DOHH2 (cell line): ENCODE measurements at regions not wholly inside any gene's neighbourhood (a gene's known extent, or its start where the extent isn't known, plus 50 kb on each side); places are given as distances from the start of the nearest gene placed in this dataset.

Experiments
- CTCF ChIP-seq: fragments of 200-600 bp; sonication (generic); IDR thresholded peaks from one replicate; pipeline ENCODE4 v1.5.1; 2014; ENCODE audit warnings: antibody characterized with exemption, mild to moderate bottlenecking, low read depth, low read length; ENCODE audit not compliant: poor library complexity, severe bottlenecking
- EZH2phosphoT487 ChIP-seq: fragments of 200-600 bp; sonication (generic); IDR thresholded peaks from 2 replicates; pipeline ENCODE4 v1.6.1; 2017; ENCODE audit warnings: borderline replicate concordance, mild to moderate bottlenecking, antibody characterized with exemption, low read length, moderate library complexity, mixed read lengths

GRCh38 chr3:34934660-34935059 is 704.7 kb upstream of the ARPP21 start:
- TF ChIP-seq CTCF (no peak), EZH2phosphoT487 (no peak)
